Activated CD8-positive, alpha-beta memory T cell treated with anti-CD3 and anti-CD28 coated beads for 36 hours (primary cell): ENCODE measurements at regions not wholly inside any gene's neighbourhood (a gene's known extent, or its start where the extent isn't known, plus 50 kb on each side); places are given as distances from the start of the nearest gene placed in this dataset.
"Not testable (repeated sequence)": the region's sequence is repeated elsewhere in the genome, so short reads cannot be mapped to it uniquely, and the experiment has no call there.

Experiments
- CTCF ChIA-PET: fragments of 350-600 bp; sonication (Branson Sonifier 250); formaldehyde crosslinking; loops from one replicate; lab custom pipeline; 2021; ENCODE audit warnings: antibody characterized with exemption; lab: Charles Lee
- POLR2A ChIA-PET: fragments of 350-600 bp; sonication (Branson Sonifier 250); formaldehyde crosslinking; loops from one replicate; lab custom pipeline; 2021; ENCODE audit warnings: antibody characterized with exemption; lab: Charles Lee

DNA sequence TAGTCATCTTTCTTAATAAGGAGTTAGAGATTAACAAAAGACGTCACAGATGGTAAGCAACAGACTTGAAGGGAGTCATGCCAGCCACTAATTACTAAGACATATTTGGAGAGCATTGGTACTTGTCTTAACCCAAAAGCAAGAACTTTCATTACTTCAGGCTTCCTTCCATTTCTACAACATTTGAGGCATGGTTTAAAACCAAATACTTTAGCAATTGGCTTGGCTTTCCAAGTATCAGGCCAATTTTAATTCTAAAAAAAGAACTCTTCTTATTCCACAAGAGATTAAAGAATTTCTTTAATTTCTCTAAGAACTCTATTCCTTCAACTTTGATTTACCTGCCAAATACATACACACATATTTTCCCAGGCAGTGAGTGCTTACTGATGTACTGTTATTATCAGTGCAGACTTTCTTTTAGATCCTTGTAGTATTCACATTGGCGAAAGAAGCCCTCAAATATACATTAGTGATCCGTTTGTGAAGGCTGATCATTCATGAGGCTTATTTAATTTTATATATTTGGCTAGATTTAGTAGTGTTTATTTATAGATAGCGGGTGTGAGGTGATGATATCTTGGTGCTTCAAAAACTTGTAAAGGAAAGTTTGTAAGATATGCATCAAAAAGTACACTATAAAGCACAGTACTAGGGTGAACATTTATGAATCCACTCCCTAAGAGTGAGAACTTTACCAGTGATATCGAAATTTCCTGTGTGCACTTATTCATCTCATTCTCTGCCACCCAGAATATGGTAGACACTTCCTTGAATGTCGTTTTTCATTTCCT, 229.2 kb downstream of the MFSD1 start:
- ChIA-PET CTCF (no interaction called here), POLR2A (no interaction called here)

DNA sequence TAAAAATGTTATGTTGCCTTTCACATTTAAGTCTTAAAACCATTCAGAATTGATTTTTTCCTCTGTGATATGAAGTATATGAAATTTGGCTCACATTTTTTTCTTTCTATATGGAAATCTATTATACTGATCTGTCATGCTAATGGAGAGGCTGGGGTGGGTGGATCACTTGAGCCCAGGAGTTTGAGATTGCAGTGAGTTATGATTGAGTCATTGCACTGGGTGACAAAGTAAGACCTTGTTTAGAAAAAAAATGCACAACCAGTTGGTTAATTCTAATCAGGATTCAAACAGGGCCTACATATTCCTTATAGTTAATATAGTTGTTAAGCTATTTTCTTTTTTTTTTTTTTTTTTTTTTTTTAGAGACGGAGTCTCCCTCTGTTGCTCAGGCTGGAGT, 230.5 kb downstream of the MFSD1 start:
- CTCF ChIA-PET = no interaction called here
- POLR2A ChIA-PET = no interaction called here

DNA sequence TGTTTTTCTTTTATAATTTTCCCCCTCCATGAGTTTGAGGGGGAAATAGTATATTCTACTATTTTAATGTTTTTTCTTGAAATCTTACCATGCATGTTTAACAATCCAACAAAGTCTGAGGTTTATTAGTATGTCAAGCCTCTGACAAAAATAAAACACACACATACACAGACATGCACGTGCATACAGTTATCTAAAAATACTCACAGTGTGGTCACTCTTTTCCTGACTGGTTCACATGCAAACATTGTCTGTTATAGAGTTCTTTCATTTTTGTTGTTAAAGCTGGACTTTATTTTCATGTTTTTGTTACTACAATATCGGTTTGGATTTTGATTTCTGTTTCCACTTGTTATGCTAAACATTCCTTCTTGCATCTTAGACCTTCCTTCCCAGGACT, 236.6 kb downstream of the MFSD1 start:
- ChIA-PET POLR2A (no interaction called here), CTCF (no interaction called here)

DNA sequence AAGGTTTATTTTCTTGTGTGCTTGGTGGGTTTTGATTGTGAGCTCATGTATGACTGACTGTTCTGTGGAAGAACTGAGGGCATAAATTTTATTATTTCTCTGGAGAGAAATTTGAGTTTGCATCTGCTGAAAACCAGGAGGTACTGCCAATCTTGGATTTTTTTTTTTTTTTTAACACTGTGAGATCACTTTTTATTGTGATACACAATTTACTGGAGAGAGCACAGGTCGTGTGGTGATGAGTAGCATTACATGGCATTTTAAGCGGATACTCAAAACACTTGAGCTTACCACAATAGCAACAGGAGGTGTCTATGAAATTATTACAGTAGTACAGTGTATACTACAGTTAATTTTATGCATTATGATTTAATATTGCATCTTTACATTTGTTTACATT, 237.4 kb downstream of the MFSD1 start:
- ChIA-PET POLR2A (no interaction called here), CTCF (no interaction called here)

DNA sequence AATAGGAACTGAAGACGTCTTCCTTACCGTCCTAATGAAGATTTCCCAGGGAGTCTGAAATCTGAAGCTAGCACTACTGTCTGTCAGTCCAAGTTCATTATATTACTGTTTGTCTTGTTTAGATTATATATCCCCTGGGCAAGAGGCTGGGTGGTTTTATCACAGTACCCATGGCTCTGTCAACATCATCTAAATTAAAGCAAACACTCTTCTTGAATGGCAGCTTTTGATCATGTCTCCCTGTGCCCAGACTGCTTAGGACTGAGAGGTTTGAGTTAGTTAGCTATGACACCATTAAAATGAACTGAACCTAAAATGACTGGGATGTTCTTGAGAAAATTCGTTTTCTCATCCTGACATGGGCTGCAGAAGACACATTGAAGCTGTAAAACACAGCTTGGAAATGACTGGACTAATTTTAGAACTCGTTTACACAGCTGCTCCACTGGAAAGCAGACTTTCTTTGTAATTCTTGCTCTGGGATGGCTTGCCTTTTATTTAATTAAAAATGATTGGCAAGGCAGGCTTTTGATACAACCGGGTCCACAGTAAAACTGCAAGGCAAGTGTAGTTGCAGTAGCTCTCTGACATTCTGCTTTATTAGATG, 243.5 kb downstream of the MFSD1 start:
- ChIA-PET CTCF (interaction anchor here (0.7 kb wide), 1 partner anchor 22 kb away, joined by 3 read pairs; no protein-coding TSS in a partner anchor), POLR2A (no interaction called here)

DNA sequence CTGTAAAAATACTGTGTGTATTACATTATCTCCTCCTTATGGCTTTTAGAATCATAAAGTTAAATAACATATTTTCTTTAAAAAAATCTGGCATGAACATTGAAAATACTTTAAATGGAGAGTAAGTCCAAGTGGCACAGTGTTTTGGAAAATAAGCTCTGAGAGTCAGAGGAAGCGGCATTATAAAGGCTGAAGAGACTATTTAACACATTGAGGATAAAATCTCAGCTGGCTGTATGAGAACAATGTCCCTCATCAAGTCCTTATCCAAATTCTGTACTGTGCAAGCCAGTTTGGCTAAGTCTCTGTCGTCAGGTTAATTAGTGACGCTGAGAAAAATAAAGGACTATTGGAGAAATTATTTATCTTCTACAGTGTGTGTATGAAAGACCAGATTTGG, 245.5 kb downstream of the MFSD1 start:
- ChIA-PET POLR2A (no interaction called here), CTCF (no interaction called here)

DNA sequence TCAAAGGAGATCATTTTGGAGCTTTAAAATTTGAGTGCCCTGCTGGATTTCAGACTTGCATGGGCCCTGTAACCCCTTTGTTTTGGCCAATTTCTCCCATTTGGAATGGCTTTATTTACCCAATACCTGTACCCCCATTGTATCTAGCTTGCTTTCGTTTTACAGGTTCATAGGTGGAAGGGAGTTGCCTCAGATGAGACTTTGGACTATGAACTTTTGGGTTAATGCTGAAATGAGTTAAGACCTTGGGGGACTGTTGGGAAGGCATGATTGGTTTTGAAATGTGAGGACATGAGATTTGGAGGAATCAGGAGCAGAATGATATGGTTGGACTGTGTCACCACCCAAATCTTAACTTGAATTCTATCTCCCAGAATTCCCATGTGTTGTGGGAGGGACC, 250.6 kb downstream of the MFSD1 start:
- POLR2A ChIA-PET, CTCF ChIA-PET: not testable (repeated sequence)

DNA sequence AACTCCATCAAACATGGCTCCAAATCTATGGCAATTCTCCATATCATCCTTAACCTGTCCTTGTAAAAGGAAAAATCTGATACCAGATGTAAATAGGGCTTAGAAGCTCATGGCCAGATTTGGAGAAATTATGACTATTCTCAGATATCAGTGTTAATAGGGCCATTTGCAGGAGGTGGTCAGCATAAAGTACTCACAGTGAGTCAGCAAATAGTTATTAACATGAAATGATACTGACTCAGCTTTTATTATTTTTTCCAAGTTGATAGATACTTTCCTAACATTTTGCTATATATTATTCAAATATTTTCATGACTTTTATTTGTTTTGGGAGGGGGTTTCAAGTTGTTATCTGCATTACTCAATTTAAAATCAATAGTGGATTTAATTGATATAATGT, 255.8 kb downstream of the MFSD1 start:
- CTCF ChIA-PET = no interaction called here
- POLR2A ChIA-PET = no interaction called here

DNA sequence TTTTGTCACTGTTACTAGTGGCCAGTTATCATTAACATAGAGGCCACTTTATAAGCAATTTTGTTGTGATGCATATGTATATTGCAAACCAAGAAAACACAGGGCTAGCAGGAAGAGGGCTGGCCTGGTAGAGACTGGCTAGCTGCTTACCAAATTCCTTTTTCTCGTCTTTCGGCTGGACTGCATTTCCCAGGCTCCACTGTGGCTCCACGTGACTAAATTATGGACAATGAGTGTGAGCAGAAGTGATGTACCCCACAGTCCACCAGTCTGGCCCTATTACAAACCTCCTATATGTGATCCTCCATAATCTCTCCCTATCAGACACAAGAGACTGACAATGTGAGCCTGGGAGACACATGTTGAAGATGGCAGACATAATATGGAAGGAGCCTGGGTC, 257.0 kb downstream of the MFSD1 start:
- CTCF ChIA-PET = no interaction called here
- POLR2A ChIA-PET = no interaction called here

DNA sequence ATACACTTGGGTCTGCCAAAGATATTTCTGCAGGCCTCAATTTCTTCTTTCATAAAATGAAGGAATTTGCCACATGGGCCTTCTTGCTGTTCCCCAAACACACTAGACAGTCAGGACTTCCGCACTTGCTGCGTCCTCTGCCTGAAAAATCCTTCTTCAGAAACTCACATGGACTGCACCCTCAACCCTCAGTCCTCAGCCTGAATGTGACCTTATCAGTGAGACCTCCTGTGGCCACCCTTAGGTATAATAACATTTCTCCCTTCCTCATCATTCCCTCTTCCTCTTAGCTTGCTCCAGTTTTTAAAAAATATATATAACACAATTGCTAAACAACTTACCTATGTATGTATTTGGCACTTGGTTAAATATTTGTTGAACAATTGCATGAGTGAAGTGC, 257.5 kb downstream of the MFSD1 start:
- CTCF ChIA-PET = no interaction called here
- POLR2A ChIA-PET = no interaction called here

DNA sequence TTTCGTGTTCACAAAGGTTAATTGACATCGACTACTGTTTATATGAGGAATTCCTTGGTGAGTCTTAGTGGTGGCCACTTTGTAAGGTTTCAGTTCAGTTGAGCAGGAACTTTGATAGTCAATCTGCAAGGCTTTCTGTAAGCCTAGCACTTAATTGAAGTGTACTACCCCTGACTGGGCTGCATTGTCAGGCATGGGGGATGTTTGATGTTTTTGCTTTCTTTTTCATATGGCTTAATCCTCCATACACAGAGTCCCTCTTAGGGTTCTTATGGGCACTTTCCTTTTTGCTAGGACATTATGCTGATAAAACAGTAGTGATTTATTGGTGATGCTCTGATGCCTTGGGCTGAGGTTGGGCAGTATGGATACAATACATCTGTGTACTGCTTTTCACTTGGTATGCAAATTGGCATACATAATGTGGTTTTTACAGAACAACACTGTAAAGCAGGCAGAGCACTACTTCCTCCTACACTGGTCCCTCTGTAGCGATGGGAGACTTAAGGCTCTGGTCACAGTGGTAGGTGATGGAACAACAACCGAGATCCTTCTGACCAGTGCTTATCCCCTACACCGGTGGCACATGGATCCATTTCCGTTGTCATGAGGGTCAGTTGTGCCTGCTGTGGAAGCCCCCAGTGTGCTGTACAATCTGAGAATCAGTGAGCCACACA, 261.0 kb downstream of the MFSD1 start:
- CTCF ChIA-PET = no interaction called here
- POLR2A ChIA-PET = no interaction called here

DNA sequence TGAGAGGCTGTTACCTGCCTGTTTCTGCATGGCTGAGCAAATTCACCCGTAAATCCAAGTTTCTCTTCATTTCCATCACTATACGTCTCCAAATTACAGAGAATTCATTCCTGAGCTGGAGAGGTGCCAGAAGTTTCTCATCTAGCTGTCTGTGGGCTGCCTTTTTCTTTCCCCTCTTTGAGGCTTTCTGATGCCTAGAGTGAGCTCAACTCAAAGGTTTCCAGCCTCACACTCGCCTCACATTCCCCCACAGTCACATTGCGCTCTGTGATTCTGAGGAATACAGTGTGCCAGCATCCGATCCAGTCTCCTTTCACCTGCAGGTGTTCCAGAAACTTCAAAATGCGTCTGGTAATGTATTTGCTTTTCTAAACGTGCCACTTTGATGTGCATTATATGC, 267.2 kb downstream of the MFSD1 start, which contains the start of gene IQCJ:
Gene IQCJ, plus strand, starts transcription at position 229 of the 400 bp plus-strand sequence.
- CTCF ChIA-PET = no interaction called here
- POLR2A ChIA-PET = no interaction called here

DNA sequence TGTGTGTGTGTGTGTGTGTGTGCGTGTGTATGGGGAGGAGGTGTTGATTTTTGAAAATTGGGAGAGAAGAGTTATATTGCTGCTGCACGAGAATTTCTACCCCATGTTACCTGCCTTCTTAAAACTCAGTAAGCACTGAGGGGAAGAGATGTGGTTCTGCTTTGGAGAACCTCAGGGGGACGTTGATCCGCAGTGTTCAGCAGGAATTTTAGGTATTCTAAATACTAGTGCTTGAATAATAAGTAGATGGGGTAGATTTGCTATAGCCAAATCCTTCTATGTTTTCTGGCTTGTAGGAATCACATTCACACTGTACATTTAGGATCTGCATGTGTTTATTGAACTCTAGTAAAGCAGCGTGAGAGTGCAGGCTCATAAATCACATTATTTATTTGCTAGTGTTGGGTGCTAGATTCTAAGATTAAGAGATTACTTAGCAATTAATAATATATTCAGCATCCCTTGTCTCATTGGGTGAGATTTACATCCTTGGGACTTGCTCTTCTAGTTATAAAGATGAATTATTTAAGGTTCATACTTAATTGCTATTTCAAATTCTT, 268.1 kb downstream of the MFSD1 start:
- POLR2A ChIA-PET = no interaction called here
- CTCF ChIA-PET = no interaction called here

DNA sequence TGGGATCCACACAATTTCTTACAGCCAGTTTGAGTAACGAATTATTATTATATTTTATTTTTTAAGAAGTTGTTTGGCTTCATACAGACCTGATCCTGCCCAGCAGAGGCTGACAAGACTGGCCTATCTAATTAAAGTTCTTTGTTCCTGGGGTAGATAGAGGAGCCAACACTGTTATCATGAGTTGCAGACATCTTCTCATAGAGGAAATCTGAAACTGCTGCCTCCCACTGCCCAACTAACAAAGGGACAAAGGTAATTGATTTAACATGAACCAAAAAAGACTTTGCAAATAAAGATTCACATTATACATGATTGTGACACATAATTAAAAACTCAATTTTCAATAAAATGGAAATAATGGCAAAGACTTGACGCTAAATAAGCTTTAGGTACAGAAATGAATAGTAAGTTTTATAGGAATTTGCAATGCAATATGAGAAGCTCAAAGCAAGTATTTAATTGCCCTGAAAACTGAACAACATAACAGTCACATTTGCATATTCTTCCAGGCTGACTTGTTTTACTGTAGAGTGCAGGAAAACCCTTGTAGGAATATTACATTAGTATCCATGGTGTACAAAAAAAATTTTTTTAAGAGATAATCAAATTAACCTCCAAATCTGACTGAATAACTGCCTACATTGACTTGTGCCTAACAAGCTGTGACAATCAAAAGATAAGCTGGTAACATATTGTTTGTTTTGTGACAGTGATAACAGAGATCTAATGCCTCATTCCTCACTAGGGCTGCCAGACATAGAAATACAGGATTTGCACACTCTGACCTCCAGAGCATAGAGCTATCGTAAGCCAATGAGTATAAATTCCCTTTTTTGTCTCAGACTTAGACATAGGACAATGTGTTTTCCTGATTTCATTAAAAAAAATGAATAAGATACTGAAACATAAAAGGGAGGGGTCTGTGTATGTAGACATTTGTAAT, 273.2 kb downstream of the MFSD1 start:
- CTCF ChIA-PET = no interaction called here
- POLR2A ChIA-PET = no interaction called here

DNA sequence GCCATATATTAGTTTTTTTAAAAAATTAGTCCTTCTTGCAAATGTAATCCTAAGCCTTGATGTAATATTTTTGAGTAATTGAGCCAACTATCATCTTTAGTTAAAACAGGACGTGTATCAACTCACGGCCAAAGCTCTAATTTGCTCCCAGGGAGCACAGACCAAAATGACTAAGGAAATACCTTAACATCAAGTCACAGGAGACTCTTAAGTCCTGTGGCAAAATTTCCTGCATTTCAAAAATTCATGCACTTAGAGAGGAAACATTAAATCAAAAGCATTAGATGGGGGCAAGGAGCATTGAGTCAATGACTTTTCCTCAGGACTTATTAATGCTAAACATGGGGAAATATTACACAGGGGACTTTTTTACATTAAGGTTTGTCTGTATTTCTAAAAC, 276.0 kb downstream of the MFSD1 start:
- ChIA-PET CTCF (no interaction called here), POLR2A (no interaction called here)

DNA sequence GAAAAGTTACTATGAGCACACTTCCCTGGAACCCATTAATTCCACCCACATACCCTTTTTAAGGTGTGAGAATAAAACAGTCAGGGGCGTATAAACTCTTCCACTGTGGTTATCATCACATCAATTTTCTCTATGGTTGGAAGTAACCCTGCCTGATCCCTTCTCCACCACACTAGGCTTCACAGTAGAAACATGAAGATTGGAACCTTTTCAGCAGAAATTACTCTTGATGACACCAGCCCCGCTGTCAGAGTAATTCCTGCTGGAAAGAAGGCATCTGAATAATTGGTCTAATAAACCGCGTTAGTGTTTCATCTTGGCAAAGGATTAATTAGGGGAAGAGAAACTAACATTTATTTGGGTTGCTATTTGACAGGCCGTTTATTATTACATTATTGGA, 278.4 kb downstream of the MFSD1 start:
- POLR2A ChIA-PET = no interaction called here
- CTCF ChIA-PET = no interaction called here

DNA sequence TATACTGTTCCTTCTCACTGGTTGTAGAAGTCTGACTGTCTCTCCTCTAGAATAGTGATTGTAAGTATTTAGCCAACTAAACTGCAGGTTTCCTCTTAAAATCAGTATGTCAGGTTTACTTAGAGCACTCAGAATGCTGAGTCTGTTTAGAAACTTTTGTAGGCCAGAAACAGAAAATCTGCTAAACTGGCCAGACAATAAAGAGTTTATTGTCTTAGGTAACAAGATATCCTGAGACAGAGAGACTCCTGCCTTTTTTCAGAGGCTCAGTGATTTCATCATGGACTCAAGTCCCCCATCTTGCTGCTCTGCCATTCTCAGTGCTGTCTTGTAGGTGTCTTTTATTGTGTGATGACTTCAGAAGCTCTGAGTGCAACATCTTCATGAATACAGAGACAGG, 279.0 kb downstream of the MFSD1 start:
- CTCF ChIA-PET = no interaction called here
- POLR2A ChIA-PET = no interaction called here

DNA sequence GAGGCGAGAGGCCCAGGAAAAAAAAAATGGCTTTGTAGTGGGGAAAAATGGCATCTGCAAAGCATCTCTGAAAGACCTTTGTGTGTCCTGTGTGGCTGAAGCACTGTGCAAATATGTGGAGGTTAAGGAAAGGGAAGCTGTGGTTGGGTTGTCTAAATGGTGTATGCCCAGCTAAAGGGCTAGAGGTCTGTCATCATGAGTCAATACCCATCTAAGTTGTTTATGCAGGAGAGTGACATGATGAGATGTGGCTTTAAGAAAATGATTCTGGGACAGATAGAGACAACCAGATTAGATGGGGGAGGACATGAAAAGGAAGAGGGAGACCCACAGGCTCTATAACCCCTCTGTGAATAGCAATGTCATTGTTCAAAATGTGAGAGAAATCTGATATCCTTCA, 280.7 kb downstream of the MFSD1 start:
- POLR2A ChIA-PET = no interaction called here

DNA sequence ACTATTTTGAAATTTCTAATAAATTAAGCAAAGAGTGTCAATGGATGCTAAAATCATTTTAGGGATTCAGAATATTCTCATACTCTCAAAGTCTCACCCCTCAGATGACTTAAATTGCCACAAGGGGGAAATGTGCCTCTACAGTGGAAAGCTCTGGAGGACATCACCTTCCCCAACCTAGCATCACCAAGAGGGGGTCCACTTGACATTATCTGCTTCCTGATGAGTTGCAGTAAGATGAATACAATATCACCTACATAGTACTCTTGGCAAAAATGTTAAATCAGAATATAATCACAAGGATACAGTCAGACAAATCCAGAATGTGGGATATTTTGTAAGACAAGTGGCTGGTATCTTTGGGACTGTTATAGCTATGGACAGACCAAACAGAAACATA, 290.1 kb downstream of the MFSD1 start:
- ChIA-PET POLR2A (no interaction called here), CTCF (no interaction called here)

More for the DNA sequence above, 280.7 kb downstream of the MFSD1 start:
- CTCF ChIA-PET = no interaction called here
